HG02973 (cell line): ENCODE measurements at regions not wholly inside any gene's neighbourhood (a gene's known extent, or its start where the extent isn't known, plus 50 kb on each side); places are given as distances from the start of the nearest gene placed in this dataset.
"Not testable (repeated sequence)": the region's sequence is repeated elsewhere in the genome, so short reads cannot be mapped to it uniquely, and the experiment has no call there.

Source experiments
- ATAC-seq: cut with Tn5 transposase; IDR thresholded peaks from one replicate; pipeline ENCODE4 v1.9.1; 2021; ENCODE audit warnings: moderate library complexity; ENCODE audit not compliant: unreplicated experiment

- no peak for ATAC-seq
Measured at GRCh38 chr4:54571293-54572151, 86.2 kb upstream of the KIT start.

GRCh38 chr4:54572152-54572542, 85.6 kb upstream of the KIT start:
- ATAC-seq, result no peak

GRCh38 chr4:54574500-54574899, 83.3 kb upstream of the KIT start:
- no peak for ATAC-seq

- ATAC-seq, result no peak
Measured at GRCh38 chr4:54575919-54576318, 81.8 kb upstream of the KIT start.

GRCh38 chr4:54581807-54582206, 76.0 kb upstream of the KIT start:
- no peak for ATAC-seq

GRCh38 chr4:54585321-54586000, 72.3 kb upstream of the KIT start:
- no peak for ATAC-seq

GRCh38 chr4:54586320-54586955, 71.3 kb upstream of the KIT start:
- no peak for ATAC-seq

- no peak for ATAC-seq
Measured at GRCh38 chr4:54587107-54587891, 70.5 kb upstream of the KIT start.

- ATAC-seq, result no peak
Measured at GRCh38 chr4:54588404-54588803, 69.4 kb upstream of the KIT start.

GRCh38 chr4:54589586-54589985, 68.2 kb upstream of the KIT start:
- no peak for ATAC-seq

- no peak for ATAC-seq
Measured at GRCh38 chr4:54593795-54594322, 63.9 kb upstream of the KIT start.

- ATAC-seq, result no peak
Measured at GRCh38 chr4:54596201-54596600, 61.6 kb upstream of the KIT start.

- not testable (repeated sequence) for ATAC-seq
Measured at GRCh38 chr4:54597678-54598077, 60.1 kb upstream of the KIT start.

GRCh38 chr4:54602175-54602574, 55.6 kb upstream of the KIT start:
- ATAC-seq, result not testable (repeated sequence)

GRCh38 chr4:54607067-54607466, 50.7 kb upstream of the KIT start:
- ATAC-seq, result no peak

- ATAC-seq, result no peak
Measured at GRCh38 chr4:54607521-54607920, 50.2 kb upstream of the KIT start.
